Peyer's patch (tissue), 4 donors: ENCODE measurements at regions not wholly inside any gene's neighbourhood (a gene's known extent, or its start where the extent isn't known, plus 50 kb on each side); places are given as distances from the start of the nearest gene placed in this dataset.
"Not testable (repeated sequence)": the region's sequence is repeated elsewhere in the genome, so short reads cannot be mapped to it uniquely, and the experiment has no call there.

ENCODE experiments used
- DNase-seq, 3 donors: peaks; one replicate each; pipeline ENCODE4 v3.0.0-alpha.2; 2017 to 2019
- H3K27ac ChIP-seq, 4 donors: fragments of 200-600 bp; sonication (generic); one replicate each; pipeline ENCODE4 v1.5.1; 2016 to 2019
- H3K27me3 ChIP-seq, 2 donors: fragments of 200-600 bp; sonication (generic); one replicate each; pipeline ENCODE4 v1.5.1; 2019
- H3K36me3 ChIP-seq, 3 donors: fragments of 200-600 bp; sonication (generic); one replicate each; pipeline ENCODE4 v1.5.1; 2016 to 2019
- H3K4me1 ChIP-seq, 4 donors: fragments of 200-600 bp; sonication (generic); one replicate each; pipeline ENCODE4 v1.5.1; 2016 to 2019
- H3K4me3 ChIP-seq, 4 donors: fragments of 200-600 bp; sonication (generic); 1 replicate in 3 of 4; 2 replicates in 1 of 4; pipeline ENCODE4 v1.5.1; 2016 to 2019; ENCODE audit warnings: mild to moderate bottlenecking in 1 of 4
- H3K9me3 ChIP-seq, 4 donors: fragments of 200-600 bp; sonication (generic); one replicate each; pipeline ENCODE4 v1.5.1; 2016 to 2019; ENCODE audit warnings: mild to moderate bottlenecking in 1 of 4
- CTCF ChIP-seq, 6 experiments: fragments of 450-650 bp in 4 of 6; fragments of 200-600 bp in 2 of 6; sonication (generic) in 1 of 6; IDR thresholded peaks; one replicate each; pipeline ENCODE4 v1.5.1; 2017 to 2019; ENCODE audit warnings: antibody characterized with exemption in 6 of 6, mild to moderate bottlenecking in 3 of 6, moderate library complexity in 1 of 6
- POLR2A ChIP-seq, 2 donors: fragments of 450-650 bp; IDR thresholded peaks; one replicate each; pipeline ENCODE4 v1.5.1; 2017; ENCODE audit warnings: antibody characterized with exemption in 2 of 2, mild to moderate bottlenecking in 2 of 2, moderate library complexity in 2 of 2

- peak overlapping the region in 2 of 4 donors; percentile 42 for H3K4me3 ChIP-seq
Observed at GRCh38 chr17:77286641-77287431, 146.1 kb downstream of the SEC14L1 start.

DNA sequence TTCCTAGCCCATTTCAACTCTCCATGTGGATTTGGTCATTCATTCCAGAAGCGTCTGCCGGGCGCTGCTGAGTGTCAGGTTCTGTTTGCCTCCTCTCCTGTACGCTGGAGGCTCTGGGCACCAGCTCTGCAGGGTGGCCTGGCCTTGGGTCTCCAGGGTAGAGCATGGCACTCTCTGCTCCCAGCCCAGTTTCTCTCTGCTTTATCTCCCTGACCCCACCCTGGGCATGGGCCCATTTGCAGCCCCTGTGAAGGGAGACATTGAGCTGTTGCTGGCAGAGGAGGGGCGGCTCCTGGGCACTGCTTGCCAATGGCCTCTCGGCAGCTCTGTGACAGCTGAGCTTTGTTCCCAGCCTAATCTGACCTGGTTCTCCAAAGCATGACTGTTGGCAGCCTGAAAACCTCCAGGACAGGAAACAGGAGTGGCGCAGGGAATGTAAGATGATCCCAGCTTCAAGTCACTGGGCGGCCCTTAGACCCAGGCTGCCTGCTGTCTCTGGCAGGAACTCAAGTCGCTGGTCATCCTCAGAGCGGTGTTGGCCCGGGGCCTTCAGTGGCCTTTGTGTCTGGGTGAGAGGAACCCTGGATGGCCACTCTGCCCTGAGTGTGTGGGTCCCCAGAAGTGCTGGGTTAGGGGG lies 146.8 kb downstream of the SEC14L1 start:
- Histone ChIP-seq H3K4me1 (peaks cover 0 to 46% (median 3%) of the 10 kb centered on the region in 4 donors), H3K4me3 (peak overlapping the region in 2 of 4 donors; percentile 42), H3K27ac (peak overlapping the region in 3 of 4 donors; percentile 84 to 95 (median 91)), H3K36me3 (no peaks in the 10 kb centered on the region), H3K27me3 (no peaks in the 10 kb centered on the region), H3K9me3 (no peaks in the 10 kb centered on the region)
- TF ChIP-seq POLR2A (IDR thresholded peaks at IDR 0.05) = peak; percentile 49 to 77
- no peak for TF ChIP-seq CTCF (IDR thresholded peaks at IDR 0.05)
- DNase-seq = peak in 2 of 3 donors; percentile 82 to 83

More at GRCh38 chr17:77286641-77287431, 146.1 kb downstream of the SEC14L1 start:
- Histone ChIP-seq H3K27ac (peak overlapping the region in 3 of 4 donors; percentile 84 to 95 (median 91)), H3K9me3 (no peaks in the 10 kb centered on the region), H3K27me3 (no peaks in the 10 kb centered on the region), H3K36me3 (no peaks in the 10 kb centered on the region), H3K4me1 (peaks cover 0 to 46% (median 4%) of the 10 kb centered on the region in 4 donors)
- TF ChIP-seq CTCF (IDR thresholded peaks at IDR 0.05) (no peak), POLR2A (IDR thresholded peaks at IDR 0.05) (peak; percentile 33 to 67)
- peak in 2 of 3 donors; percentile 85 to 86 for DNase-seq

GRCh38 chr17:77288115-77288619 lies 147.4 kb downstream of the SEC14L1 start:
- Histone ChIP-seq H3K4me3 (peak overlapping the region in 2 of 4 donors; percentile 42), H3K27me3 (no peaks in the 10 kb centered on the region), H3K9me3 (no peaks in the 10 kb centered on the region), H3K27ac (peak overlapping the region in 3 of 4 donors; percentile 84 to 95 (median 91)), H3K36me3 (no peaks in the 10 kb centered on the region), H3K4me1 (peaks cover 0 to 46% (median 3%) of the 10 kb centered on the region in 4 donors)
- no peak for DNase-seq
- TF ChIP-seq CTCF (IDR thresholded peaks at IDR 0.05) = no peak
- TF ChIP-seq POLR2A (IDR thresholded peaks at IDR 0.05) = no peak

GRCh38 chr17:77290759-77291558 lies 150.2 kb downstream of the SEC14L1 start:
- peaks cover 0 to 25% (median 3%) of the 10 kb centered on the region in 4 donors for H3K4me1 ChIP-seq
- not testable (repeated sequence) for H3K36me3 ChIP-seq, H3K27me3 ChIP-seq, H3K9me3 ChIP-seq, H3K27ac ChIP-seq, H3K4me3 ChIP-seq, DNase-seq

DNA sequence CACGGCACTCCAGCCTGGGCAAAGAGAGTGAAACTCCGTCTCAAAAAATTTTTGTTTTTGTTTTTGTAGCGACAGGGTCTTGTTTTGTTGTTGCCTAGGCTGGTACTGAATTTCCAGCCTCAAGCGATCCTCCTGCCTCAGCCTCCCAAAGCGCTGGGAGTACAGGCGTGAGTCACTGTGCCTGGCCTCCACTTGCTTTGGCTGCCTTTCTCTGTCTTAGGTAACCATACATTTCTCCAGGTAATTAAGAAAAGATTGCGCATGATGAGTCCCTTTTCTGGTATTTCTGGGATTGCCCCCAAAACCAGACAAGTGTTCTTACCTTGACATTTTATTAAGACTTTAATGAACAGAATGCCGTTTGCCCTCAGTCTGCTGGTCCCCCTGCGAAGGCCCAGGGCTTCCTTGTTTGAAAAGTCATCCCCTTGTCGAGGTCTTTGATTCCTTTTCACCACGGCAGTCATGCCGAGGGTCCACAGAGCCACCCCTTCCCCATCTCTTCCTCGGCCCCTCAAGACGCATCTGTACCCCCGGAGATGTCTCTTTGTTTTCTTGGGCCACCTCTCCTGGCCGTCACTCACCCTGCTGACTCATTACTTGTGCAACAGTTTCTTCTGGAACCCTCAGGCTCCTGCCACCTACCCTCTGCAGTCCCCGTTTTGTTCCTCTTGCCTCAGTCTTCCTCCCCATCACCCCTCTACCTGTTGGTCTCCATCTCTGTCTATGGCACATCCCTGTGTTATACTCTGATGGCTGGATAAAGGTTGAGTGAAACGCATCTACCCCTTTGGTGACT lies 151.0 kb downstream of the SEC14L1 start:
- no peak overlapping the region for H3K27ac ChIP-seq
- H3K9me3 ChIP-seq = no peaks in the 10 kb centered on the region
- DNase-seq = no peak
- peaks cover 0 to 9% (median 0%) of the 10 kb centered on the region in 3 donors for H3K36me3 ChIP-seq
- H3K4me3 ChIP-seq = no peak overlapping the region
- H3K4me1 ChIP-seq = peaks cover 0 to 17% (median 3%) of the 10 kb centered on the region in 4 donors
- TF ChIP-seq CTCF (IDR thresholded peaks at IDR 0.05) (no peak), POLR2A (IDR thresholded peaks at IDR 0.05) (no peak)
- H3K27me3 ChIP-seq = no peaks in the 10 kb centered on the region
